HepG2 (cell line): ENCODE measurements at regions not wholly inside any gene's neighbourhood (a gene's known extent, or its start where the extent isn't known, plus 50 kb on each side); places are given as distances from the start of the nearest gene placed in this dataset.

ENCODE experiments used
- ESRRA ChIP-seq: sonication (generic); formaldehyde crosslinking; IDR thresholded peaks from 2 replicates; pipeline ENCODE4 v1.5.1; 2020; ENCODE audit warnings: mild to moderate bottlenecking, low read depth, missing genetic modification reagents
- ETV6 ChIP-seq: sonication (generic); formaldehyde crosslinking; conservative IDR thresholded peaks from 2 replicates; pipeline ENCODE4 v1.4.0; 2020; ENCODE audit warnings: missing genetic modification reagents
- FOXA3 ChIP-seq: IDR thresholded peaks from 2 replicates; pipeline ENCODE4 v1.6.1; 2016; ENCODE audit warnings: missing genetic modification reagents, missing compliant biosample characterization
- FOXO1 ChIP-seq: sonication (generic); formaldehyde crosslinking; IDR thresholded peaks from 2 replicates; pipeline ENCODE4 v1.4.0; 2020; ENCODE audit warnings: missing genetic modification reagents
- HCFC1 ChIP-seq: fragments of 150-350 bp; IDR thresholded peaks from 2 replicates; pipeline ENCODE4 v1.6.1; 2014; ENCODE audit warnings: low read depth, low read length
- KAT7 ChIP-seq: IDR thresholded peaks from 2 replicates; pipeline ENCODE4 v1.6.1; 2018; ENCODE audit warnings: borderline replicate concordance, missing compliant biosample characterization
- MAFG ChIP-seq: sonication (generic); formaldehyde crosslinking; IDR thresholded peaks from 2 replicates; pipeline ENCODE4 v1.5.1; 2020; ENCODE audit warnings: mild to moderate bottlenecking, missing genetic modification reagents
- NCOA1 ChIP-seq: sonication (generic); formaldehyde crosslinking; IDR thresholded peaks from 2 replicates; pipeline ENCODE4 v1.9.0; 2021; ENCODE audit warnings: missing genetic modification reagents
- NFE2L2 ChIP-seq: fragments of 150-350 bp; IDR thresholded peaks from 2 replicates; pipeline ENCODE4 v1.6.1; 2014; ENCODE audit warnings: low read length
- RFXAP ChIP-seq: sonication (generic); formaldehyde crosslinking; IDR thresholded peaks from 2 replicates; pipeline ENCODE4 v1.4.0; 2020; ENCODE audit warnings: missing genetic modification reagents, borderline replicate concordance
- SIX4 ChIP-seq: sonication (generic); formaldehyde crosslinking; IDR thresholded peaks from 2 replicates; pipeline ENCODE4 v1.4.0; 2020; ENCODE audit warnings: missing genetic modification reagents
- SMC3 ChIP-seq: IDR thresholded peaks from 2 replicates; pipeline ENCODE4 v1.6.1; 2011; ENCODE audit warnings: low read length, improper control_type of control experiment
- TBX3 ChIP-seq: fragments of 450-650 bp; IDR thresholded peaks from 2 replicates; pipeline ENCODE4 v1.6.1; 2017; ENCODE audit warnings: antibody characterized with exemption, mild to moderate bottlenecking, inconsistent platforms, borderline replicate concordance
- TOE1 ChIP-seq: sonication (generic); formaldehyde crosslinking; IDR thresholded peaks from 2 replicates; pipeline ENCODE4 v1.4.0; 2020; ENCODE audit warnings: mild to moderate bottlenecking, missing genetic modification reagents
- ZBTB1 ChIP-seq: sonication (generic); formaldehyde crosslinking; IDR thresholded peaks from 2 replicates; pipeline ENCODE4 v1.4.0; 2020; ENCODE audit warnings: missing genetic modification reagents, borderline replicate concordance
- ZNF274 ChIP-seq: sonication (generic); formaldehyde crosslinking; IDR thresholded peaks from 2 replicates; pipeline ENCODE4 v1.5.1; 2020; ENCODE audit warnings: mild to moderate bottlenecking, missing genetic modification reagents
- ZNF326 ChIP-seq: sonication (generic); formaldehyde crosslinking; IDR thresholded peaks from 2 replicates; pipeline ENCODE4 v1.4.0; 2020; ENCODE audit warnings: missing genetic modification reagents, borderline replicate concordance
- ZNF546 ChIP-seq: sonication (generic); formaldehyde crosslinking; conservative IDR thresholded peaks from 2 replicates; pipeline ENCODE4 v1.8.1; 2023; ENCODE audit warnings: mild to moderate bottlenecking, missing genetic modification reagents
- ZNF562 ChIP-seq: sonication (generic); formaldehyde crosslinking; IDR thresholded peaks from 2 replicates; pipeline ENCODE4 v1.8.0; 2022; ENCODE audit warnings: missing genetic modification reagents, borderline replicate concordance
- ZNF652 ChIP-seq: IDR thresholded peaks from 2 replicates; pipeline ENCODE4 v1.6.1; 2016; ENCODE audit warnings: low read depth, borderline replicate concordance
- ZNF703 ChIP-seq: sonication (generic); formaldehyde crosslinking; IDR thresholded peaks from 2 replicates; pipeline ENCODE4 v1.5.1; 2020; ENCODE audit warnings: missing genetic modification reagents, mild to moderate bottlenecking, moderate library complexity, borderline replicate concordance
- ZNF775 ChIP-seq: sonication (generic); formaldehyde crosslinking; IDR thresholded peaks from 2 replicates; pipeline ENCODE4 v1.4.0; 2020; ENCODE audit warnings: missing genetic modification reagents, mild to moderate bottlenecking, moderate library complexity, borderline replicate concordance
- ZNF850 ChIP-seq: sonication (generic); formaldehyde crosslinking; conservative IDR thresholded peaks from 2 replicates; pipeline ENCODE4 v1.9.0; 2021; ENCODE audit warnings: mild to moderate bottlenecking, missing genetic modification reagents
- TF ChIP-seq, protein P1 (sequence below): sonication (generic); formaldehyde crosslinking; IDR thresholded peaks from 2 replicates; pipeline ENCODE4 v1.4.0; 2020; ENCODE audit warnings: missing genetic modification reagents, borderline replicate concordance
- TF ChIP-seq, protein P2 (sequence below): sonication (generic); formaldehyde crosslinking; IDR thresholded peaks from 2 replicates; pipeline ENCODE4 v1.4.0; 2020; ENCODE audit warnings: missing genetic modification reagents
- TF ChIP-seq, protein P3 (sequence below): sonication (generic); formaldehyde crosslinking; IDR thresholded peaks from 2 replicates; pipeline ENCODE4 v1.4.0; 2020; ENCODE audit warnings: mild to moderate bottlenecking, low read depth, missing genetic modification reagents

DNA sequence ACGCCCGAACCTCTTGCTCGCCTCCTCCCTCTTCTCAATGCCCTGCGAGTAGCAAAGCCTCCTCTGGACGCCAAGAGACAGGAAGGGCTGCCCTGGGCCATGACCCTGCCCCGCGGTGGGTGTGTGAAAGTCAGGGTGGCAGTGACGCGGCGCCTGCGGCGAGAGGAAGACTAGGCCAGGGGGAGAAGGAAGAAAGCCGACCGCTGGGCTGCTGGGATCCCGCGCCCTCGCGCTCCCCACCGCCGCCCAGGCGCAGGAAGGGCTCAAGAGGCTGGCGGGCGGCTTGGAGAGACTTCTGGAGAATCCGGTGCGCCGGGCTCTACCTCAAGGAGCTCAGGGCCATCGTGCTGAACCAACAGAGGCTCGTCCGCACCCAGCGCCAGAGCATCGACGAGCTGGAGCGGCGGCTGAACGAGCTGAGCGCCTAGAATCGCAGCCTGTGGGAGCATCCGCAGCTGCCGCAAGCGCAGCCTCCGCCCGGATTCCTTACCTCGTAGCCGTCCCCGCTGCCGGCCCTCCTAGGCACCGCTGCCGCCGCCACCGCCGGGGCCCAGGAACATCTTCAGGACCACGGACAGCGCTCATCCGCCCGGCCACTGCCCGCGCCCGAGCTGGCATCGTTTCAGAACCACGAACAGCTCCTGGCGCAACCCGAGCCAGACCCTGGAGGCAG, 105.0 kb upstream of the PRB2 start (continued):
- peak; percentile 71 for TF ChIP-seq FOXA3 (CRISPR knock-in tag)
- no peak; the same call in 1 of the 2 replicates for TF ChIP-seq ZNF562 (CRISPR knock-in tag)
- no peak for TF ChIP-seq ZNF652 (CRISPR knock-in tag)
- no peak for TF ChIP-seq NFE2L2
- TF ChIP-seq, protein P1, sequence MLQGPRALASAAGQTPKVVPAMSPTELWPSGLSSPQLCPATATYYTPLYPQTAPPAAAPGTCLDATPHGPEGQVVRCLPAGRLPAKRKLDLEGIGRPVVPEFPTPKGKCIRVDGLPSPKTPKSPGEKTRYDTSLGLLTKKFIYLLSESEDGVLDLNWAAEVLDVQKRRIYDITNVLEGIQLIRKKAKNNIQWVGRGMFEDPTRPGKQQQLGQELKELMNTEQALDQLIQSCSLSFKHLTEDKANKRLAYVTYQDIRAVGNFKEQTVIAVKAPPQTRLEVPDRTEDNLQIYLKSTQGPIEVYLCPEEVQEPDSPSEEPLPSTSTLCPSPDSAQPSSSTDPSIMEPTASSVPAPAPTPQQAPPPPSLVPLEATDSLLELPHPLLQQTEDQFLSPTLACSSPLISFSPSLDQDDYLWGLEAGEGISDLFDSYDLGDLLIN = peak; percentile 97; the same call in 1 of the 2 replicates
- TF ChIP-seq ZBTB1 (CRISPR knock-in tag) = peak; percentile 96
- TF ChIP-seq ESRRA = peak; percentile 64; the same call in 1 of the 2 replicates
- TF ChIP-seq ZNF326 = peak; percentile 77; the same call in 1 of the 2 replicates
- peak; percentile 94 for TF ChIP-seq RFXAP (CRISPR knock-in tag)
- peak; percentile 99 for TF ChIP-seq ETV6
- peak; percentile 89; the same call in 1 of the 2 replicates for TF ChIP-seq TOE1
- TF ChIP-seq HCFC1 = no peak
- peak; percentile 88; the same call in 1 of the 2 replicates for TF ChIP-seq ZNF850 (CRISPR knock-in tag)
- peak; percentile 33; the same call in 1 of the 2 replicates for TF ChIP-seq MAFG (CRISPR knock-in tag)
- no peak for TF ChIP-seq SMC3
- TF ChIP-seq KAT7 (CRISPR knock-in tag) = 0 out of 2 replicates have a peak, but pooled peaks have one; percentile 67
- TF ChIP-seq, protein P2, sequence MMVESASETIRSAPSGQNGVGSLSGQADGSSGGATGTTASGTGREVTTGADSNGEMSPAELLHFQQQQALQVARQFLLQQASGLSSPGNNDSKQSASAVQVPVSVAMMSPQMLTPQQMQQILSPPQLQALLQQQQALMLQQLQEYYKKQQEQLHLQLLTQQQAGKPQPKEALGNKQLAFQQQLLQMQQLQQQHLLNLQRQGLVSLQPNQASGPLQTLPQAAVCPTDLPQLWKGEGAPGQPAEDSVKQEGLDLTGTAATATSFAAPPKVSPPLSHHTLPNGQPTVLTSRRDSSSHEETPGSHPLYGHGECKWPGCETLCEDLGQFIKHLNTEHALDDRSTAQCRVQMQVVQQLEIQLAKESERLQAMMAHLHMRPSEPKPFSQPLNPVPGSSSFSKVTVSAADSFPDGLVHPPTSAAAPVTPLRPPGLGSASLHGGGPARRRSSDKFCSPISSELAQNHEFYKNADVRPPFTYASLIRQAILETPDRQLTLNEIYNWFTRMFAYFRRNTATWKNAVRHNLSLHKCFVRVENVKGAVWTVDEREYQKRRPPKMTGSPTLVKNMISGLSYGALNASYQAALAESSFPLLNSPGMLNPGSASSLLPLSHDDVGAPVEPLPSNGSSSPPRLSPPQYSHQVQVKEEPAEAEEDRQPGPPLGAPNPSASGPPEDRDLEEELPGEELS (CRISPR knock-in tag) = peak; percentile 75
- TF ChIP-seq ZNF274 (CRISPR knock-in tag) = peak; percentile 99
- TF ChIP-seq TBX3 = no peak
- 0 out of 2 replicates have a peak, but pooled peaks have one; percentile 56 for TF ChIP-seq ZNF703 (CRISPR knock-in tag)
- peak; percentile 46; the same call in 1 of the 2 replicates for TF ChIP-seq ZNF775 (CRISPR knock-in tag)
- TF ChIP-seq, protein P3, sequence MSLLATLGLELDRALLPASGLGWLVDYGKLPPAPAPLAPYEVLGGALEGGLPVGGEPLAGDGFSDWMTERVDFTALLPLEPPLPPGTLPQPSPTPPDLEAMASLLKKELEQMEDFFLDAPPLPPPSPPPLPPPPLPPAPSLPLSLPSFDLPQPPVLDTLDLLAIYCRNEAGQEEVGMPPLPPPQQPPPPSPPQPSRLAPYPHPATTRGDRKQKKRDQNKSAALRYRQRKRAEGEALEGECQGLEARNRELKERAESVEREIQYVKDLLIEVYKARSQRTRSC (CRISPR knock-in tag) = peak; percentile 90; the same call in 1 of the 2 replicates
- peak; percentile 89 for TF ChIP-seq FOXO1
- TF ChIP-seq NCOA1 (CRISPR knock-in tag) = 0 out of 2 replicates have a peak, but pooled peaks have one; percentile 66
- TF ChIP-seq SIX4 = peak; percentile 92
- TF ChIP-seq ZNF546 (CRISPR knock-in tag) = peak; percentile 98
